GM19351 (cell line): ENCODE measurements at regions not wholly inside any gene's neighbourhood (a gene's known extent, or its start where the extent isn't known, plus 50 kb on each side); places are given as distances from the start of the nearest gene placed in this dataset.
"Not testable (repeated sequence)": the region's sequence is repeated elsewhere in the genome, so short reads cannot be mapped to it uniquely, and the experiment has no call there.

ENCODE experiments used
- ATAC-seq: cut with Tn5 transposase; IDR thresholded peaks from one replicate; pipeline ENCODE4 v1.9.1; 2021; ENCODE audit warnings: mild to moderate bottlenecking, moderate library complexity; ENCODE audit not compliant: unreplicated experiment

- no peak for ATAC-seq
These were observed 229.1 kb upstream of the ACVR2A start for GRCh38 chr2:147615726-147616125.

DNA sequence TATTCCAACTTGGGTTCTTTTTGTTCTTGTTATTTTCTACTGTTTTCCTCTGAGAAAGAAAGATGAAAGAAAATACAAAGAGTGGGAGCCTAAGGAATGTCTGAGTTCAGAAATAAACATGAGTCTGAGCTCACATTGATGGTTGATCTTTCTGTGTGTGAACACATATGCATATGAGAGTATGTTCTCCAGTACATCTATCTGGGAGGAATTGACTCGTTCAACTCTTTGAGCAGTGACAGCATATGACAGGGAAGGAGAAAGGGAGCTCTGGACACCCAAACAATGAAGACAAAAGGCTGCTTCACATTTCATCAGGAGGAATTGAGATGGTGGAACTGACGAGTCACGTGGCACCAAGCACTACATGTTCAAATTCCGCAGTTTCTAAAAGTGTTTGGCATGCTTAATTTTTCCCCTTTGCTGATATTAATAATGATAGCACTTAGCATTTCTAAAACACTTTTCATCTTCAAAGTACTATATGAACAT lies 229.8 kb upstream of the ACVR2A start:
- ATAC-seq: no peak

DNA sequence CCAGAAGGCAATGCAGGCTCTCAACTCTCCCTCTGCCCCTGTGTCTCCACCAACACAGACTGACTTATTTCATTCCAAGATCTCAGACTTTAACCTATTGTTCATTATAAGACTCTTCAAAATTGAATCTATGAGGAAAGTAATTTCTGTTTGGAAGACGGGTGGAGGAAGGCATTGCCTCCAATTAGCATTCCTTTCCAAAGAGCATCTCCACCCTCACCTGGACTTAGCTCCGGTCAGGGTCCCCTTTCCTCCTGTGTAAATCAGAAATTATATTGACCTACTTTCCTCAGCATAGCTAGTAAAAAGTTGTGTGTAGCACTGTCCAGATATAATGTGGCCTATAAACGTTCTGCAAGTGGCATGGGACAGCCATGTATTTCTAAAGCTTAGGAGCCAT lies 230.4 kb upstream of the ACVR2A start:
- ATAC-seq: no peak

- no peak for ATAC-seq
These were observed 234.3 kb upstream of the ACVR2A start for GRCh38 chr2:147610496-147611040.

GRCh38 chr2:147609301-147609700 lies 235.5 kb upstream of the ACVR2A start:
- no peak for ATAC-seq

GRCh38 chr2:147607379-147607778 lies 237.4 kb upstream of the ACVR2A start:
- no peak for ATAC-seq

DNA sequence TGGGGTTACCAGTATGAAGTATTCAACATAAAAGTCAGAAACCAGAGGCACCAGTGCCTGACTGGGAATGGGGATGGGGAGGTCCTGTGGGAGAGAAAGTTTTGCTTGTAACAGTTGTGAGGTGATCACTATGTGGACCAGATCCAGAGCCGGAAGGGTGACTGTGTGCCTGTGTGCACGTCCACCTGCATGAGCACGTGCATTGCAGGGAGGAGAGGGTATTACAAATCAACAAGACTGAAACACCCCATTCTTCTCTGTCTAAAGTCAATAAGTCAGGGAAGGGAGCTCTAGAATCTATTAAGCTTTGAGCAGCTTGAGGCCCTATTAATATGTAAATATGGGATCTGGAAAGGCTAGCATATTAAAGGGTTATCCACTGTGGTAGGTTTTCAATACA lies 241.0 kb upstream of the ACVR2A start:
- no peak for ATAC-seq

GRCh38 chr2:147603447-147603846 lies 241.4 kb upstream of the ACVR2A start:
- ATAC-seq: no peak

DNA sequence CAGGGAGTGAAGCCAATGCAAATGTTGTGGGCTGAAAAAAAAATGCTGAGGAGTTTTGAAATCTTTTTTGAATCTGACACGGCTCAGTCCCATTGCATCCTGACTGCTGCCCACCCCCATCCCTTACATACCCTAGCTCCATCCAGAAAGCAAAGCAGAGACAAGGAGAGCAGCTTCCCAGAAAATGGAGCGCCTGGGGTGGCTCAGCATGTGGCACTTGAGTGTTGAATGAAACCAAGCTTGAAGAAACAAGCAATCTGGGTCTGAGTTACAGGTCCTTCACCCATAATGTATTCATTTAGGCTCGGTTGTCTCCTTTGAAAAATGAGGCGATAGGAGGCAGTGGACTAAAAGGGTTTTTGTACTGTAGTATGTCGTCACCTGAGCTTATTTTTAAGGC lies 244.2 kb upstream of the ACVR2A start:
- no peak for ATAC-seq

DNA sequence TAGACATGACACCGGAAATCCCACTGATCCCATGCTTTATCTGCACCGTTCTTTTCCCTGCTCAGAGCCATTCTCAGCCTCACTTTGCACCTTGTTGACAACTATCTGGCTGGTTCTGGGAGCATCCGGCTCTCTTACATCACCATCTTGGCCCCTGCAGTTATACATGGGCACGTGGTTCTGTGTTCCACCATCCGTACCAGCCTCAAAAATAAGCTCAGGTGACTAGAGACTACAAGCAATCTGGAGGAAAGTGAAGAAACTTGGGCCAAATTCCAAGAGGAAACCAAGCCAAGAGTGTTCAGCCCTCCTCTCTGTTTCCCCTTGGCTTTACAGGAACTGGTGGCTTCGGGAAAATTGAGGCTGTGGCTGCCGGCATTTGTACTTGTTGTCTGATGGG lies 244.6 kb upstream of the ACVR2A start:
- no peak for ATAC-seq

GRCh38 chr2:147595200-147595599 lies 249.6 kb upstream of the ACVR2A start:
- no peak for ATAC-seq

DNA sequence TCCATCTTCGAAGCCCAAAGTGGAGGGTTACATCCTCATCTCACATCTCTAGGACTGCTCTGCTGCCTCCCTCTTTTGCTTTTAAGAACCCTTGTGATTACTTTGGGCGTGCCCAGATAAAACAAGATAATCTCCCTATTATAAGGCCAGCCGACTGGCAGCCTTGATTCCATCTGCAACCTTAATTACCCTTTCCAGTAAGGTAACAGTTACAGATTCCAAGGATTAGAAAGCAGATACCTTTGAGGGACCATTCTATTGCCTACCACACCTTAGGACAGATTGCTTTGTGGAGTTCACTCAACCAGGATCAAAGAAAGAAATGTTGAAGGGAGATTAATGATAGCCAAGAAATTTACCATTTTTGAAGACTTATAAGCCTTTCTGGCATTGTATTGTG lies 250.8 kb upstream of the ACVR2A start:
- no peak for ATAC-seq

- ATAC-seq: not testable (repeated sequence)
These were observed 252.0 kb upstream of the ACVR2A start for GRCh38 chr2:147592784-147593183.

GRCh38 chr2:147589127-147589526 lies 255.7 kb upstream of the ACVR2A start:
- no peak for ATAC-seq

GRCh38 chr2:147588191-147588590 lies 256.6 kb upstream of the ACVR2A start:
- ATAC-seq: no peak

DNA sequence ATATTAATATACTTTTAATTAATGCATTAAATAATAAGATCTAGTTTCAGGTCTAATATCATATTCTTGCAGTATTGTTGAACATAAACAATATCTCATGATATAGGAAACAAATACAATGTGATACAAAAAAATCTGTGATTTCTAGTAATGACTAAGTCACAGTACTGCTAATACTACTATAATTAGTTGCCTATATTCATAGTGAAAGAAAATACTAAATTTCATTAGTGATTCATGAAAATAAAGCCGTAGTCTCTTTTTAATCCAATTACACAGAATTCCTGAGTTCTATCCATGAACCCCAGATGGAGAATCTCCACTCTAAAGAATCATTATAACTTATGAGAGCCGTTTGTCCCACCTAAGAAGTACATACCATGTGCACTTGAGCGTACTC lies 266.3 kb upstream of the ACVR2A start:
- ATAC-seq: no peak

- ATAC-seq: peak; percentile 21
These were observed 266.8 kb upstream of the ACVR2A start for GRCh38 chr2:147577998-147578380.

GRCh38 chr2:147577323-147577997 lies 267.4 kb upstream of the ACVR2A start:
- peak; percentile 78 for ATAC-seq

- ATAC-seq: no peak
These were observed 269.7 kb upstream of the ACVR2A start for GRCh38 chr2:147575106-147575505.

- ATAC-seq: no peak
These were observed 272.2 kb upstream of the ACVR2A start for GRCh38 chr2:147572622-147573021.

- no peak for ATAC-seq
These were observed 275.4 kb upstream of the ACVR2A start for GRCh38 chr2:147569426-147569825.

- ATAC-seq: no peak
These were observed 276.7 kb upstream of the ACVR2A start for GRCh38 chr2:147568109-147568508.

DNA sequence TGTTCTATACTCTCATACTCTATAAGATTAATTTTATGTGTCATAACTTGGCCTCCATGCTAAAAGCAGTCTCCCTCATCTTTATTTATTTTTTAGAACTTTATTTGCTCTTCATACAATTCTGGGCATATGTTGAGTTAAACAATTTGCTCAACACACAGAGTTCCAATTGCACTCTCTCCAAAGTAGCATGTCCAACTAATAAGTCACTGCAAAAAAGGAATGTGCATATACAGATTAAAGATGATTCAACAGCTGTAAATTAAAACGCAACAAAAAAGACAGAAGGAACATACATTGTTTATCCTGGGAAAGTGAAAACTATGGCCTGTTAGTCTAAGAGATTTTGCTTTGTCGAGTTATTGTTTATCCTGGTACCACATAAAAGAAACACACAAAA lies 277.7 kb upstream of the ACVR2A start:
- ATAC-seq: no peak
